Retina (tissue), 1 donor: ENCODE measurements at regions not wholly inside any gene's neighbourhood (a gene's known extent, or its start where the extent isn't known, plus 50 kb on each side); places are given as distances from the start of the nearest gene placed in this dataset.

Source experiments
- DNase-seq: peaks from one replicate; pipeline ENCODE4 v3.0.0-alpha.2; 2016

DNA sequence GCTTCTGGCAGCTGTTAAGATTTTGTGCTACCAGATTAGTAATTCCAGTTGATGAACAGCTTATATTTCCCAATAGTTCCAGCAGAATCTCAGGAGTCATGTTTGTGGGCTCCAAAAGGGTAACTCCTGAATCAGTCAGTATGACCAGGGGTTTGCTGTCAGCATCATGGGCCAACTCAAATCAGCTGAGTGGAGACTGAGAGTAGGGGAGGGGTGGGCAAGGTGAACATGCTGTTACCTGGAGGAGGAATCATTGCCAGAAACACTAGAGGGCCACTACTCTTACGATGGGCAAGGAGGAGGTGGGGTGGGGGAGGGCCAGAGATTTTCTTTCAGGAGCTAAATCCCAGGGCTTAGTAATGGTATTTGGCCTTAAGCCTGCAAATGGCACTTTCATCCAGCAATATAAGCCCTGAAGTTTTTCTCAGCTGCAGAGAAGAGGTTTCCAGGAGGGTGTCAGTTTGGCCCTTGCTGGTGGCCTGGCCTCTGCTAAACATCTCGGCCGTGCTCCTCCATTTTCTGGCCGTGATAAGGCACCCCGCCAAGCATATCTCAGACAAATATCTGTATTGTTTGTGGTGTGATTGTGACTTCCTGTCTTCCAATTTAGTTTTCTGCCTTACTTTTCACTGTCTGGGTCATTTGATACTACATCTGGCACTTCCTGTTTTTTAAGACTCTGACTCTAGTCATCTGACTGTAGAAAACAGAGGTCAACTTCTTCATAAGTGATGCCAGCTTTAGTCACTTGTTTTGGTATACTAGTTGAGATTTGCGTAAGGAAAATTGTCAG is 120.5 kb upstream of the CXCR4 start:
- no peak for DNase-seq

GRCh38 chr2:136236019-136236418 is 118.1 kb upstream of the CXCR4 start:
- no peak for DNase-seq

- DNase-seq, result no peak
Measured at GRCh38 chr2:136235546-136235945, 117.6 kb upstream of the CXCR4 start.

DNA sequence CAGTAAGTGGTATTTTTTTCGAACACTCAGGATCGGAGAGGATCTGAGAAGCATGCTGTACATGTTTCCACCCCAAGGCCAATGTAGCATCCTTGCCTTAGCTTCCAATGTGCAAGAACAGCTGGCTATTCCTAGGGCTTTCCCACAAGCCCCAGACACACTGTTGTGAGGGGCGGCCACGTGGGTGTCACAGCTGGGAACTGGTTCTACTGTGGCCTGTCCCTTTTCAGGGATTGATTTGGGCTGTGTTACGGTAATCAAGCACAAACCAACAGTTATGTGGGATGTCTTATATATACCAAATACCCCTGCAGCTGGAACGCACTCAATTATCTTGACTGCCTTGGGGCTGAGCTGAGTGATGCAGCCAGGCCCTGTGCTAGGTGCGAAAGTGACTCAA is 116.3 kb upstream of the CXCR4 start:
- DNase-seq, result peak; percentile 41

GRCh38 chr2:136233298-136233697 is 115.3 kb upstream of the CXCR4 start:
- DNase-seq, result no peak

DNA sequence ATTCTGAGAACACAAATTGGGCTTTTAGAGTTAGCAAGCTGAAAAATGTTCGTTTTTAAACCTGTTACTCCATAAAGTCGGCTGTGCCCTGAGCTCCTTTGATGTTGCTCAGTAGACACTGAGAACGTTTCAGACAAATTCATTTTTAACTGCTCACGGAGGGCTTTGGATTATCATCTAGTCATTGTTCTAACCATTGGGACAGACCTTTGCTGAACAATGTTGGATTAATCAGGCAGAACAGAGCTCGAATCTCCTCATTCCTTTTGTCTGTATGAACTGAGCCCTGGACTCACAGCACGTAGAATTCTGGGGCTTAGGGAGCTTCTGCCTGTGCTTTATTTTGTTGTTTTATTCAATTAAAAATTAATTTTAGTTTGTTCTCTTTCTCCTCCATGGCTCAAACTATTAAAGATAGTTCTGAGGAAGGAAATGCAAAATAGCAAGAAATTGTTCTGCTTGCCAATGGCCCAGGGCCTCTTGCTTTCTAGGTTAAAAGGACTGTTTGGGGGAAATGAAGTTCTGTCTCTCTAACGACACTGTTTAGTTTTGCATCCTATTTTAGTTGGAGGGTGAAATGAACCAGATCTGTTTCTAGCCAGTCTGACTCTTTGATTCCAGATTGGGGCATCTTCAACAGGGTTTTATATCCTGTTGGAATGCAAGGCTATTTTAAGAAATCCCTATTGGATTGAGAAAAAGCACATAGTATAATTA is 114.7 kb upstream of the CXCR4 start:
- DNase-seq, result no peak

GRCh38 chr2:136230464-136230863 is 112.5 kb upstream of the CXCR4 start:
- no peak for DNase-seq

DNA sequence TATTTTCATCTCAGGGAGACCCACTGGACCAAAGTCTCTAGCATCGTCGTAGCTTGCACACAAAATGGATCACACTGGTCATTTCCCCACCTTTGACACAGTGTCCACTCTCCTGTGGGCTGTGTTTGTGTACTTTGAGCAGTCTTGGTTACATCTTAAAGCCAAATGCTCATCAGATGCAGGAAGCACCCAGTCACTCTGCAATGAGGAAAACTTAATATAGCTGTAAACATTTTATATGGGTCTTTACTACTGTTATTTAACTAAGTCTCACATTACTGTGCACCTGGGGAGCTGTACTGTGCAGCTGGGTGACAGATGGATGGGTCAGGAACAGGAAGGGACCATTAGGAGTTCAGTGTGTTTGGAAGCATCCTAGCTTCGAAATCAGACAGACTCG is 109.0 kb upstream of the CXCR4 start:
- no peak for DNase-seq

GRCh38 chr2:136225950-136226835 is 108.2 kb upstream of the CXCR4 start:
- DNase-seq, result no peak

GRCh38 chr2:136223274-136223673 is 105.3 kb upstream of the CXCR4 start:
- DNase-seq, result no peak

DNA sequence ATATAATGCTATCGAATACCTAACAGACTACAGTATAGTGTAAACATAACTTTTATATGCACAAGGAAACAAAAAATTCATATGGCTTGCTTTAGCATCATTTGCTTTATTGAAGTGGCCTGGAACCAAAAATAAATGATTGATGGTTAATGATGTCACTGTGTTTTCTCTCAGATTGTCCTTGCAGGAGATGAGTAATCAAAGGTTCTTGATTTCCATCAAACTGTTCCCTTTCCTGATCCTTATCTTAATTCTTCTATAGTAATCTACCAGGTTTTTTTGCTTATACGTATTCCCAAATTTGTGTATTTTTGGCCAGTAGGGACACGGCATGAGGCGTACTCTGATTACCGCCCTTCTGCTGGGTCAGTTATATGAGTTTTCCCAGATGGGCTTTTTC is 104.9 kb upstream of the CXCR4 start:
- DNase-seq, result no peak

DNA sequence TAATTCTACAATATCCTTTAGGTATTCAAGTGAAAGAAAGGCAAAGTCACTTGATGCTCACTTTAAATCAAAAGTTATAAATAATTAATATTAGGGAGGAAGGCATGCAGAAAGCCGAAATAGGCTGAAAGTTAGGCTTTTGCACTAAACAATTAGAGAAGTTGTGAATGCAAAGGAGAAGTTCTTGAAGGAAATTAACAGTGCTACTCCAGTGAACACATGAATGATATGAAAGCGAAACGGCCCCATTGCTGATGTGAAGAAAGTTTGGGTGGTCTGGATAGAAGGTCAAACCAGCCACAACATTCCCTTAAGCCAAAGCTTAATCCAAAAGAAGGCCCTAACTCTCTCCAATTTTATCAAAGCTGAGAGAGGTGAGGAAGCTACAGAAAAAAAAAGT is 103.1 kb upstream of the CXCR4 start:
- no peak for DNase-seq

GRCh38 chr2:136219963-136220362 is 102.0 kb upstream of the CXCR4 start:
- no peak for DNase-seq

GRCh38 chr2:136219341-136219740 is 101.4 kb upstream of the CXCR4 start:
- no peak for DNase-seq

DNA sequence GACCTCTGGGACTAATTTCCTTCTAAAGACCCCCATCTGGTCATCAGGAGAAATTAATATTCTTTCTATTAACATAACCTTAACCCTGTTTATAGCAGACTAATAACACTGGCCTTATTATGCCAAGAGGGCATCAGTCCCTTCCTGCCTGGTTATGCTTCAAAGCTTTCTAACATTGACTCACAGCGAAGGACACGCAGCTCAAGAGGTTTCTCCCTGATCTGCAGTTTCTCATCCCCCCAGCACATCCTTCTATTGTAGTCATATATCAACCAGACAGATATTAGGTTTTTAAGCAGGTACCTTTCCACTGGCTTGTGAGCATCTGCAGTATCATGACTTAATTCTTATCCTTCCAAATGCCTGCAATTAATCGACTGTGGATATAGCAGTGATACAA is 100.0 kb upstream of the CXCR4 start:
- DNase-seq, result no peak

DNA sequence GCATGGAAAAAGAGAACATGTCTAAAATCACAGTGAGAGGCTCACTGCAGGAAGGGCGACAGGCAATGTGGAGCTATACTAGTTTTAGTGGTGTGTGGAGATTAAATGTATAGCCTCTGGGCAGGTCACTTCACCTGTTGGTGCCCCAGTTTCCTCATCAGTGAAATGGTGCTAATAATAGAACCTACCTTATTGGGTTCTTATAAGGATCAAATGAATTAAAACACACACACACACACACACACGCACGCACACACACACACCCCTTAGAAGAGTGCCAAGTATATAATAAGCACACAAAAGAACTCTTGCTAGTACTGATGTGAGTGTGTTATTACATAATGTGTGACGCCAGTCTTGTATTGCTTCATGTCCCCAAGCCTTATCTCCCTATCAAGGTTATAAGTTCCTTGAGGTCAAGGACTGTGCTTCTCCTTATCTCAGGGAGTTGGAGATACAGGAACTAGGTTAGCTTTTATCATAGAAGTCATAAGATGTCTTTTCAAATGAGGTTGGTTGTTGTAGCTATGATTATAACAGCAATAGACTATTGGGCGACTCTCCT is 98.0 kb upstream of the CXCR4 start:
- DNase-seq, result no peak

DNA sequence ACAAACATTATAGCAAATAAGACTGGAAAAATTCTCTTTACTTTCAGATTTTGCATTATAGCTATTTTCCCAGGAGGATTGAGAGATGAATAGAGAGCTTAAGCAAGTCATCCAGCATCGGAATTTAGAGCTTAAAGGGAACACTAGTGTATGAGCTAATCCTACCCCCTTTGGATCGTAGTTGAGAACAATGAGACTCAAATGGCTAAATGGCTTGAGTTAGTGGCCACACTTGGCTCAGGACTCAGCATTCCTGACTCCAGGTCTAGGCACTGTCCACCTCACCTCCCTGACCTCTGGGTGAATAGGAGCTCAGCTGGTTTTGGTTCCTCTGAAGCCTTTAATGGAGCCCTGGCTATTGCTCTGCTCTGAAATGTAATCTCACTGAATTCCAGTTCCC is 97.5 kb upstream of the CXCR4 start:
- DNase-seq, result no peak

DNA sequence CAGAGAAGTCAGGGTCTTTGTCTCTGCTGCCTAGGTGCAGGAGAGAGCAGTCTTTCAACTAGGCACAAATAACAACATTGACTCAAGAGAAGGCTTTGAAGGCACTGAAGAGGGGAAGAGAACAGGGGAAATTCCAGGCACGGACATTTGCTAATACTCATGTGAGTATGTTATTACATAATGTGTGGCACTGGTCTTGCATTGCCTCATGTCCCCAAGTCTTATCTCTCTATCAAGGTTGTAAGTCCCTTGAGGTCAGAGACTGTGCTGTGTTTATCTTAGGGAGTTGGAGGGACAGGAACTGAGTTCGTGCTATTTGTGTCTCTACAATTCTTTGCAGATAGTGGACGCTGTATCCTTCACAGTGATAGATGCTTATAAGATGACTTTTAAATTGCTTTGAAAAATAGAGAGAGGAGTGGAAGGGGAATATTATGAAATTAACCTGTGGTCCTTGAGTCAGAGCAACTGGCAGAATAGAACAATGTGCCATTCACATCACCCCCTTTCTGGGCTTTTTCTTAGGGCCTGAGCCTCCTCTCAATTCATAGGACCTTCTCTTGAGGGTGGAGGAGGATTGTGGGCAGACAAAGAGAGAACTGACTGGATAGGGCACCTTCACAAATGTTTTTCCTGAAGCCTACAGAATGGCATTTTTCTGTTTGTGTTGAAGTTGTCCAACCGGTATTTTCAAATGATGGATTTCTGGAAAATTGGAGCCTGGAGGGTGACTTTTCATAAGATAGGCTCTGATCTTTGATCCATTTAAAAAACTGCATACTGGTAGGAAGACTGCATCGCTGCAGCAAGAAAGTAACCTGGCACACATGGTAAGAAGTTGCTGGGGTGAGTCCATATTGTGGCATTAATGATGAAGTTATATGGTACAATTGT is 96.6 kb upstream of the CXCR4 start:
- DNase-seq, result no peak

DNA sequence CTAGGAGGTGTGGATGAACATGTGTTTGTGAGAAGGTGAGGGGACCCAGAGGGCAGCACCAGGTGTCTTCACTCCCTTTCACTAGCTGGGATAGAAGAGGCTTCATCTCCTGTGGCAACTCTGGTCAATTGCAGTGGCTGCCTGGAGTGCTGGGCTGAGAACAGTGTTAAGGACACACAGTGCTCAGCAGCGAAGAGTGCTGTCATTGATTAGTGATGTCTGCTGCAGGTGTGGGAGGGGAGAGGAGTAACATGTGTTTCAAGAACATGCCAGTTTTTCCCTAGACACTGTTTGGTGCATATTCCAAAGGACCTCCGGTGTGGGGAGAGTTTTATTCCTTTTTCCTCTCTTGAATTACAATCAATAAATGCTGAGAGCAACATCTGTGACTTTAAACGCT is 95.9 kb upstream of the CXCR4 start:
- DNase-seq, result no peak

DNA sequence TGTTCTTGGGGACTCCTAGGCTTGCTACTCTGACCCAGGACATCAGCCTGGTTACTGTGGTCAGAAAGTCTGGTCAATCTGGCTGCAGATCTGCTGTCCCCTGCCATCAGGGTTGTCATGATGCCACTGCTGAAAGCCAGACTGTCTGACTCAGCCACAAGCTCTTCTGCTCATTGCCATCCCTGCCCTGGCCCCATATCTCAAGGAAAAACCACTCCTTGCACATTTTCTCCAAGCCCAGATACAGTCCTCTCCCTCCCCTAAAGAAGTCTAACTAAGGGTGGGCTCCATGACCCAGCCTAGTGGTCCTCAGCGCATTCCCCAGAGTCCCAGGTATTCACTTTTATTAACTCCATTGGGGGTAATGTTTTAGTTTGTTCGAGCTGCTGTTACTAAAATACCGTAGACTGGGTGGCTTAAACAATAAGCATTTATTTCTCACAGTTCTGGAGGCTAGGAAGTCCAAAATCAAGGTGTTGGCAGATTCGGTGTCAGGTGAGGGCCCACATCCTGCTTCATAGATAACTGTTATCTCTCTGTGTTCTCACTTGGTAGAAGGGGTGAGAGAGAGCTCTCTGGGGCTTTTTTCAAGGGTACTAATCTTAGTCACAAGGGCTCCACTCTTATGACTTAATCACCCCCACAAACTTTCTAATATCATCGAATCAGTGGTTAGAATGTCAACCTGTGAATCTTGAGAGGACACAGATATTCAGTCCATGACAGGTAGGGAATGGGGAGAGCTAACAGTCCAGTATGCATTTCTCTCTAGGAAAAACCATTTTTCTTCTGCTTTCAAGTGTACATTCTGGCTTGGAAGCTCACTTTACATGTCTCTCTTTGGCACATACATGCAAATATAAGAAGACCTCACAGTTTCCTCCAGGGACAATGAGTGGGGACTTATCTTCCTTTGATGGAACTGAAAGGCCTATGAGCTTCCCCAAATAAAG is 94.8 kb upstream of the CXCR4 start:
- no peak for DNase-seq

DNA sequence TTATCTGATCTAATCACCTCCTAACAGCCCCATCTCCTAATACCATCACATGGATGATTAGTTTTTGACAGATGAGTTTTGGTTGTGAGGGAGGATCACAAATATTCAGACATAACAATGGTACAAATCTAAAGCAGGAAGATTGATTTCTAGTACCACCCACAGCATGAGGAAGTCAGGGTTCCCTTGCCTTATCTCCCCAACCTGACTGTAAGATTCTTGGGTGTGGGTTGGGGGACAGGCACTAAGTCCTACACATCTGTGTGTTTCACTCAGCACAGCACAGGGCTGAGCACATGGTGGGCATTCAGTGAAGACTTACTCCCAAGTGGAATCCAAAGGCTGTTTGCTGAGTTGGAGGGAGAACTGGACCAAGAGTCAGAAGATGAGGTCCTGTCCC is 93.8 kb upstream of the CXCR4 start:
- no peak for DNase-seq
